Psoas muscle (tissue), 7 donors: ENCODE measurements at regions not wholly inside any gene's neighbourhood (a gene's known extent, or its start where the extent isn't known, plus 50 kb on each side); places are given as distances from the start of the nearest gene placed in this dataset.

ENCODE experiments used
- ATAC-seq, 4 donors: fragments of 200-7000 bp; cut with Tn5 transposase; one replicate each; pipeline ENCODE4 v1.9.1; 2020; ENCODE audit warnings: moderate library complexity in 3 of 4, mild to moderate bottlenecking in 2 of 4
- DNase-seq, 2 donors: peaks; one replicate each; pipeline ENCODE4 v3.0.0-alpha.2; 2020
- H3K27ac ChIP-seq: fragments of 200-600 bp; one replicate; pipeline ENCODE4 v1.8.0; 2022
- H3K27me3 ChIP-seq, 3 donors: fragments of 200-600 bp in 1 of 3; one replicate each; pipeline versions ENCODE4 v1.6.1 to v1.8.0; 2013 to 2022; ENCODE audit warnings: low read length in 2 of 3, mild to moderate bottlenecking in 2 of 3, moderate library complexity in 1 of 3; ENCODE audit not compliant: insufficient read depth in 3 of 3
- H3K36me3 ChIP-seq, 2 donors: fragments of 200-600 bp in 1 of 2; one replicate each; pipeline versions ENCODE4 v1.6.1 to v1.8.0; 2013 to 2022; ENCODE audit warnings: low read depth in 1 of 2, mild to moderate bottlenecking in 1 of 2, moderate library complexity in 1 of 2; ENCODE audit not compliant: insufficient read depth in 1 of 2
- H3K4me1 ChIP-seq: fragments of 200-600 bp; one replicate; pipeline ENCODE4 v1.8.0; 2022
- H3K4me3 ChIP-seq: fragments of 200-600 bp; one replicate; pipeline ENCODE4 v1.8.0; 2022; ENCODE audit warnings: mild to moderate bottlenecking
- H3K9me3 ChIP-seq: fragments of 200-600 bp; one replicate; pipeline ENCODE4 v1.8.0; 2022
- WGBS, 3 donors: extraction: QIAGEN DNeasy Blood & Tissue Kit; methylation state at CpG; one replicate each; pipeline versions ENCODE4 v1.1.6 to v1.1.7; 2013; 5-methylcytosine and 5-hydroxymethylcytosine counted together
- intact Hi-C, 2 donors: fragments of 100-400 bp; cut with DNase I; formaldehyde crosslinking; loops; one replicate each; pipeline versions ENCODE4 v1.11.0 to v1.14.2; 2022
- TF ChIP-seq, protein P1 (sequence below): fragments of 200-600 bp; IDR thresholded peaks from one replicate; pipeline ENCODE4 v1.8.0; 2022; ENCODE audit warnings: antibody characterized with exemption
- donor health status: healthy with polysubstance abuse.
- donor health status: DM: no; HTN: no; CAD: no; lungs with moderate emphysema.
- donor health status: Bipolar disorder and iron deficiency.
- donor health status: healthy.
- donor health status: DM: yes; HTN: yes; CAD: no.
- donor health status: DM: no; HTN: no; CAD: no.
- donor health status: DM: yes; HTN: yes; CAD: no.

DNA sequence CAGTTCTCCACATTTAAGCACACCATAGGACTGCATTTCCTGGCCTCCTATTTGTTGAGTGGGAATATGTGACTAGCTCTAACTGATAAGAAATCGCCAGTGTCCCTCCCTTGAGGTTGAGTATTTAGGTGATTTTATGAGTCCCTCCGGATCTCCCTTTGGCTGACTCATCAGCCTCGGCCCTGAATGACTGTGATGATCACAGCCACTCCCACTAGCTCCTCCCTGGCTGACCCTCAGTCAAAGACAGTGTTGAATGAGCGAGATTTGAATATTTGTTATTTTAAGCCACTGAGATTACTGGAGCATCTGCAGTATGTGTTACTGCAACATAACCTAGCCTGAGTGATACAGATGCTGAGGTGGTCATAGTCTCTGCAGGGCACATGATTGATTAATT, 515.3 kb downstream of the EPHB1 start:
- TF ChIP-seq, protein P1, sequence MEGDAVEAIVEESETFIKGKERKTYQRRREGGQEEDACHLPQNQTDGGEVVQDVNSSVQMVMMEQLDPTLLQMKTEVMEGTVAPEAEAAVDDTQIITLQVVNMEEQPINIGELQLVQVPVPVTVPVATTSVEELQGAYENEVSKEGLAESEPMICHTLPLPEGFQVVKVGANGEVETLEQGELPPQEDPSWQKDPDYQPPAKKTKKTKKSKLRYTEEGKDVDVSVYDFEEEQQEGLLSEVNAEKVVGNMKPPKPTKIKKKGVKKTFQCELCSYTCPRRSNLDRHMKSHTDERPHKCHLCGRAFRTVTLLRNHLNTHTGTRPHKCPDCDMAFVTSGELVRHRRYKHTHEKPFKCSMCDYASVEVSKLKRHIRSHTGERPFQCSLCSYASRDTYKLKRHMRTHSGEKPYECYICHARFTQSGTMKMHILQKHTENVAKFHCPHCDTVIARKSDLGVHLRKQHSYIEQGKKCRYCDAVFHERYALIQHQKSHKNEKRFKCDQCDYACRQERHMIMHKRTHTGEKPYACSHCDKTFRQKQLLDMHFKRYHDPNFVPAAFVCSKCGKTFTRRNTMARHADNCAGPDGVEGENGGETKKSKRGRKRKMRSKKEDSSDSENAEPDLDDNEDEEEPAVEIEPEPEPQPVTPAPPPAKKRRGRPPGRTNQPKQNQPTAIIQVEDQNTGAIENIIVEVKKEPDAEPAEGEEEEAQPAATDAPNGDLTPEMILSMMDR, result no peak
- 45 to 53% (median 50%) methylated on average over 4 of the region's 4 CpGs for WGBS, 3 donors

DNA sequence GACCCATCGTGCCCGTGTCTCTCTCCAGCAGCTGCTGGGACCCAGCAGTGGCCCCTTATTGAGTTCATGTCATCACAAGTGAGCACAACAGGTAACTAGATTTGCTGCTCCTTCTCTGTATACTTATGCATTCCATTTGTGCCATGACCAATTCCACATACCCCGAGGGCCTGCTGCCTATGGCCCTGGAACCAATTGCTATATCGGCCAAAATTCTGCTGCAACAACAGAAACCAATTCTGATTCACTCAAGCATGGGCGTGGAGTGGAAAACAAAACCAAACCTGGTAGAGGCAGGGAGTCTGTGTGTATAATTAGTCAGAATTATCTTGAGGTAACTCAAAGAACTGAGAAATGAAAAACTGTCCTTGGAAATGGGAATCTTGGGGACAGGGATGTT, 516.6 kb downstream of the EPHB1 start:
- Histone ChIP-seq H3K27me3 (no peaks in the 10 kb centered on the region), H3K36me3 (no peaks in the 10 kb centered on the region), H3K27ac (no peak overlapping the region), H3K4me3 (no peak overlapping the region), H3K4me1 (no peaks in the 10 kb centered on the region), H3K9me3 (no peaks in the 10 kb centered on the region)
- 69 to 78% (median 70%) methylated on average over 5 of the region's 5 CpGs for WGBS, 3 donors
- DNase-seq, result no peak
- ATAC-seq, result no peak
- intact Hi-C loops, result no loop called here
- TF ChIP-seq, protein P1, result no peak

More for the DNA sequence above, 515.3 kb downstream of the EPHB1 start:
- ATAC-seq, result no peak
- Histone ChIP-seq H3K4me1 (no peaks in the 10 kb centered on the region), H3K27me3 (no peaks in the 10 kb centered on the region), H3K27ac (no peak overlapping the region), H3K4me3 (no peak overlapping the region), H3K9me3 (no peaks in the 10 kb centered on the region), H3K36me3 (no peaks in the 10 kb centered on the region)
- intact Hi-C loops, result no loop called here
- DNase-seq, result no peak

DNA sequence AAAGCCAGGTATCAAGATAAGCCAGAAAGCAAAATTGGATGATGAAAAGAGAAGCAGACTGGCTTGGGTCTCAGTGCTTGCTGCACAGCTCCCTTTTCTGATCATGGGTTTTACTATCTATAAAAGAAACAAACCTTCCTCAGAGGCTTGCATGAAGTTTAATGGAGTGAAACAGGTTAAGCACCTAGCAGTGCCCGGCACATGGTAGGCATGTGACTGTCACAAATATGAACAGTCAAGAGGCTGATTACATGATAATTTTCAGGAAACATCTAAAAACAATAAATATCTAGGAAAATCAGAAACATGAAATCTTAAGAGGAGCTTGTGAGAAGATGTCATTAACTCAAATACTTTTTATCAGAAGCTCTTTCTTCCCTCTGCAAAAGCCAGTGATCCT, 519.2 kb downstream of the EPHB1 start:
- WGBS, 3 donors, result 85 to 93% (median 90%) methylated on average over 1 of the region's 1 CpG
- Histone ChIP-seq H3K4me1 (no peaks in the 10 kb centered on the region), H3K36me3 (no peaks in the 10 kb centered on the region), H3K9me3 (no peaks in the 10 kb centered on the region), H3K4me3 (no peak overlapping the region), H3K27ac (no peak overlapping the region), H3K27me3 (no peaks in the 10 kb centered on the region)
- DNase-seq (no peak), ATAC-seq (no peak)
- intact Hi-C loops, result no loop called here
- TF ChIP-seq, protein P1, result no peak

DNA sequence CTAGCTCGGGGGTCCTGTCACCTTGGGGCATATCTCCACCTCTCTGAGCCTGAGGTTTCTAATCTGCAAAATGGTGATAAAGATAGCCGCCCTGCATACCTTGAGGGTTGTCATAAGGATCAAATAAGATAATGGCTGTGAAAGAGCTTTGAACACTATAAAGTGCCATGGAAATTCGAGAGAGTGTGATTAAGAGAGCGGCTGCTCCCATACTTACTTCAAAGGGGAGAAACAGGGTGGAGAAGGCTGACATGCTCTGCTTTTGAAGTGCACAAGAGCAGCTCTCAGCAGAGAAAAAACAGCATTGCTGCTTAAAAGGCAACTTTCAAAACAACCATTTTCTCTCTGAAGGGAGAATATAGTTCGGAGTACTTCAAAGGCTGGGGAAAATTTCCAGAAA, 529.2 kb downstream of the EPHB1 start:
- Histone ChIP-seq H3K4me3 (no peak overlapping the region), H3K4me1 (no peaks in the 10 kb centered on the region), H3K36me3 (no peaks in the 10 kb centered on the region), H3K27ac (no peak overlapping the region), H3K27me3 (no peaks in the 10 kb centered on the region), H3K9me3 (no peaks in the 10 kb centered on the region)
- TF ChIP-seq, protein P1, result no peak
- 64 to 72% (median 70%) methylated on average over 5 of the region's 5 CpGs for WGBS, 3 donors
- ATAC-seq, result no peak
- no peak for DNase-seq
- intact Hi-C loops, result no loop called here

DNA sequence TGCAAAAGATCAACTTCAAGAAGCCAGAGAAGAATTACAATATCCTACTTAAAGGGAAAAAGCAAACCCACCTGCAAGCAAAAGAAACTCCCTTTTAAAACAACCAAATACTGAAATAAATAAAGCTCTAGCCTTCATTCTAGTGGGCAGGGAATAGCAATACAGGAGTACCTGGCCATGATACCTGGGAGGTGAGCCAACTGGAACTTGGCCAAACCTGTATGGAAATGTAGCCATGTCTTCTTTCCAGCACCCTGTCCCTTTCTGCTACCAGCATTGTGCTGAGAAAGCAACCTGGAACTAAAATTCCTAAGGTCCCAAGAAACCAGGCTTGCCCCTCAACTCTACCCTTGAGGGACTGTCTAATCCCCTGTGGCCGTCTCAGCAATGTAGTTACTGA, 530.0 kb downstream of the EPHB1 start:
- intact Hi-C loops, result no loop called here
- Histone ChIP-seq H3K36me3 (no peaks in the 10 kb centered on the region), H3K4me3 (no peak overlapping the region), H3K4me1 (no peaks in the 10 kb centered on the region), H3K27ac (no peak overlapping the region), H3K27me3 (no peaks in the 10 kb centered on the region), H3K9me3 (no peaks in the 10 kb centered on the region)
- WGBS, 3 donors, result 69 to 85% (median 77%) methylated on average over 1 of the region's 1 CpG
- DNase-seq (no peak), ATAC-seq (no peak)
- TF ChIP-seq, protein P1, result no peak
